Thyroid gland (tissue), 4 donors: ENCODE measurements at regions not wholly inside any gene's neighbourhood (a gene's known extent, or its start where the extent isn't known, plus 50 kb on each side); places are given as distances from the start of the nearest gene placed in this dataset.

Experiments
- DNase-seq, 2 donors: peaks; one replicate each; pipeline ENCODE4 v3.0.0-alpha.2; 2019
- H3K27ac ChIP-seq, 3 donors: fragments of 200-600 bp; sonication (generic); 1 replicate in 2 of 3; 2 replicates in 1 of 3; pipeline ENCODE4 v1.5.1; 2016 to 2019; ENCODE audit warnings: mild to moderate bottlenecking in 1 of 3, moderate library complexity in 1 of 3
- H3K27me3 ChIP-seq: fragments of 200-600 bp; sonication (generic); one replicate; pipeline ENCODE4 v1.5.1; 2019
- H3K36me3 ChIP-seq, 2 donors: fragments of 200-600 bp; sonication (generic); one replicate each; pipeline ENCODE4 v1.5.1; 2016 to 2019
- H3K4me1 ChIP-seq, 2 donors: fragments of 200-600 bp; sonication (generic); one replicate each; pipeline ENCODE4 v1.5.1; 2017 to 2019
- H3K4me3 ChIP-seq, 3 donors: fragments of 200-600 bp; sonication (generic); replicated peaks in 1 of 3; 1 replicate in 2 of 3; 2 replicates in 1 of 3; pipeline ENCODE4 v1.5.1; 2016; ENCODE audit warnings: mild to moderate bottlenecking in 1 of 3
- H3K9me3 ChIP-seq: fragments of 200-600 bp; sonication (generic); one replicate; pipeline ENCODE4 v1.5.1; 2017
- CTCF ChIP-seq, 6 experiments: fragments of 200-600 bp in 3 of 6; fragments of 450-650 bp in 3 of 6; sonication (generic) in 3 of 6; IDR thresholded peaks; one replicate each; pipeline ENCODE4 v1.5.1; 2016 to 2019; ENCODE audit warnings: antibody characterized with exemption in 6 of 6, mild to moderate bottlenecking in 2 of 6, inconsistent platforms in 1 of 6, moderate library complexity in 1 of 6
- POLR2A ChIP-seq, 2 donors: fragments of 450-650 bp; IDR thresholded peaks; one replicate each; pipeline ENCODE4 v1.6.1; 2017; ENCODE audit warnings: antibody characterized with exemption in 2 of 2, mild to moderate bottlenecking in 2 of 2, moderate library complexity in 1 of 2
- WGBS, 2 donors: methylation state at CpG; one replicate each; pipeline ENCODE4 v1.1.5; 2017; 5-methylcytosine and 5-hydroxymethylcytosine counted together
- intact Hi-C: fragments of 100-400 bp; cut with DNase I; formaldehyde crosslinking; loops from one replicate; pipeline ENCODE4 v1.15.1; 2023

GRCh38 chr1:79547514-79547913, 541.0 kb upstream of the ADGRL4 start:
- Histone ChIP-seq H3K27ac (no peak overlapping the region), H3K4me1 (no peaks in the 10 kb centered on the region), H3K9me3 (no peaks in the 10 kb centered on the region), H3K4me3 (no peak overlapping the region), H3K36me3 (no peaks in the 10 kb centered on the region), H3K27me3 (no peaks in the 10 kb centered on the region)
- intact Hi-C loops, result no loop called here
- TF ChIP-seq POLR2A (IDR thresholded peaks at IDR 0.05) (no peak), CTCF (IDR thresholded peaks at IDR 0.05) (no peak)
- WGBS, 2 donors, result 94% methylated on average over 7 of the region's 7 CpGs
- no peak for DNase-seq

- H3K36me3 ChIP-seq, result no peaks in the 10 kb centered on the region
- TF ChIP-seq CTCF (IDR thresholded peaks at IDR 0.05) (no peak), POLR2A (IDR thresholded peaks at IDR 0.05) (no peak)
- intact Hi-C loops, result no loop called here
- no peaks in the 10 kb centered on the region for H3K27me3 ChIP-seq
- H3K27ac ChIP-seq, result no peak overlapping the region
- WGBS, 2 donors, result 74% methylated on average over 3 of the region's 3 CpGs
- H3K9me3 ChIP-seq, result no peaks in the 10 kb centered on the region
- DNase-seq, result no peak
- H3K4me3 ChIP-seq, result no peak overlapping the region
- no peaks in the 10 kb centered on the region for H3K4me1 ChIP-seq
Observed at GRCh38 chr1:79543394-79543793, 536.9 kb upstream of the ADGRL4 start.

GRCh38 chr1:79539001-79539400, 532.5 kb upstream of the ADGRL4 start:
- Histone ChIP-seq H3K27ac (no peak overlapping the region), H3K36me3 (no peaks in the 10 kb centered on the region), H3K4me3 (no peak overlapping the region), H3K4me1 (no peaks in the 10 kb centered on the region), H3K27me3 (no peaks in the 10 kb centered on the region), H3K9me3 (no peaks in the 10 kb centered on the region)
- TF ChIP-seq POLR2A (IDR thresholded peaks at IDR 0.05), result no peak
- TF ChIP-seq CTCF (IDR thresholded peaks at IDR 0.05), result no peak
- DNase-seq, result no peak
- intact Hi-C loops, result no loop called here

- intact Hi-C loops, result no loop called here
- 38 to 44% methylated on average over 5 of the region's 5 CpGs for WGBS, 2 donors
- DNase-seq, result no peak
- no peaks in the 10 kb centered on the region for H3K27me3 ChIP-seq
- H3K27ac ChIP-seq, result no peak overlapping the region
- no peak overlapping the region for H3K4me3 ChIP-seq
- H3K4me1 ChIP-seq, result no peaks in the 10 kb centered on the region
- no peaks in the 10 kb centered on the region for H3K36me3 ChIP-seq
- TF ChIP-seq POLR2A (IDR thresholded peaks at IDR 0.05), result no peak
- no peaks in the 10 kb centered on the region for H3K9me3 ChIP-seq
Observed at GRCh38 chr1:79532555-79532954, 526.0 kb upstream of the ADGRL4 start.

GRCh38 chr1:79531790-79532189, 525.3 kb upstream of the ADGRL4 start:
- no peak overlapping the region for H3K27ac ChIP-seq
- WGBS, 2 donors, result 85 to 92% methylated on average over 2 of the region's 2 CpGs
- no peak for DNase-seq
- intact Hi-C loops, result no loop called here
- no peaks in the 10 kb centered on the region for H3K27me3 ChIP-seq
- H3K36me3 ChIP-seq, result no peaks in the 10 kb centered on the region
- H3K4me1 ChIP-seq, result no peaks in the 10 kb centered on the region
- no peaks in the 10 kb centered on the region for H3K9me3 ChIP-seq
- H3K4me3 ChIP-seq, result no peak overlapping the region
- TF ChIP-seq CTCF (IDR thresholded peaks at IDR 0.05) (no peak), POLR2A (IDR thresholded peaks at IDR 0.05) (no peak)

GRCh38 chr1:79530476-79530875, 523.9 kb upstream of the ADGRL4 start:
- Histone ChIP-seq H3K27me3 (no peaks in the 10 kb centered on the region), H3K9me3 (no peaks in the 10 kb centered on the region), H3K4me3 (no peak overlapping the region), H3K36me3 (no peaks in the 10 kb centered on the region), H3K4me1 (no peaks in the 10 kb centered on the region), H3K27ac (no peak overlapping the region)
- intact Hi-C loops, result no loop called here
- DNase-seq, result no peak
- 89 to 92% methylated on average over 2 of the region's 2 CpGs for WGBS, 2 donors
- no peak for TF ChIP-seq CTCF (IDR thresholded peaks at IDR 0.05)
- no peak for TF ChIP-seq POLR2A (IDR thresholded peaks at IDR 0.05)
